H1 (cell line): ENCODE measurements at regions not wholly inside any gene's neighbourhood (a gene's known extent, or its start where the extent isn't known, plus 50 kb on each side); places are given as distances from the start of the nearest gene placed in this dataset.

Source experiments
- CTCF ChIA-PET: fragments of 300-600 bp; sonication (Branson Sonifier 250); formaldehyde crosslinking; loops from one replicate; lab custom pipeline; 2021; ENCODE audit not compliant: partially characterized antibody; lab: Charles Lee
- POLR2A ChIA-PET: fragments of 300-600 bp; sonication (Branson Sonifier 250); formaldehyde crosslinking; loops from one replicate; lab custom pipeline; 2021; ENCODE audit warnings: inconsistent platforms; ENCODE audit not compliant: partially characterized antibody; lab: Charles Lee
- DNase-seq, 2 experiments: peaks; one replicate each; pipeline versions ENCODE4 v3.0.0 to v3.0.0-alpha.2; 2010 to 2022; ENCODE audit warnings: low spot score in 2 of 2, low read depth in 1 of 2, mixed read lengths in 1 of 2
- FAIRE-seq: peaks from 2 replicates; lab custom pipeline; 2011; peaks lifted over from hg19 to GRCh38; lab: Jason Lieb, UNC
- H2AFZ ChIP-seq: 2 replicates; pipeline ENCODE4 v1.8.1; 2012; ENCODE audit warnings: low read length, inconsistent platforms
- H2AK5ac ChIP-seq: 2 replicates; pipeline ENCODE4 v1.6.1; 2013; ENCODE audit warnings: low read depth, low read length
- H2BK120ac ChIP-seq: replicated peaks from 2 replicates; pipeline ENCODE3; 2013; ENCODE audit warnings: low read depth, low read length, inconsistent platforms
- H2BK12ac ChIP-seq: 2 replicates; pipeline ENCODE4 v1.6.1; 2013; ENCODE audit warnings: low read depth, low read length
- H2BK15ac ChIP-seq: 2 replicates; pipeline ENCODE4 v1.6.1; 2013; ENCODE audit warnings: low read length
- H2BK20ac ChIP-seq: 2 replicates; pipeline ENCODE4 v1.6.1; 2013; ENCODE audit warnings: low read length
- H2BK5ac ChIP-seq: 2 replicates; pipeline ENCODE4 v1.6.1; 2013; ENCODE audit warnings: low read depth, low read length
- H3K14ac ChIP-seq: 2 replicates; pipeline ENCODE4 v1.6.1; 2013; ENCODE audit warnings: inconsistent platforms; ENCODE audit not compliant: insufficient read length
- H3K18ac ChIP-seq: 2 replicates; pipeline ENCODE4 v1.6.1; 2013; ENCODE audit warnings: low read length; ENCODE audit errors: extremely low read depth
- H3K23ac ChIP-seq: 2 replicates; pipeline ENCODE4 v1.6.1; 2013; ENCODE audit warnings: inconsistent platforms; ENCODE audit not compliant: insufficient read length
- H3K23me2 ChIP-seq: 2 replicates; pipeline ENCODE4 v1.6.1; 2013; ENCODE audit warnings: low read depth, low read length
- H3K27ac ChIP-seq: 2 replicates; pipeline ENCODE4 v1.6.1; 2011; ENCODE audit warnings: low read depth, low read length, inconsistent platforms
- H3K27me3 ChIP-seq, 4 experiments: replicated peaks in 1 of 4; 1 replicate in 1 of 4; 2 replicates in 3 of 4; pipeline versions ENCODE4 v1.6.1 to v1.8.1; 2011 to 2013; ENCODE audit warnings: low read length in 3 of 4, mild to moderate bottlenecking in 3 of 4, inconsistent platforms in 2 of 4, mixed read lengths in 2 of 4, moderate library complexity in 1 of 4; ENCODE audit not compliant: control insufficient read depth in 3 of 4, insufficient read depth in 3 of 4; ENCODE audit errors: extremely low read depth in 1 of 4
- H3K36me3 ChIP-seq, 4 experiments: 2 replicates each; pipeline versions ENCODE4 v1.6.1 to v1.8.1; 2011 to 2013; ENCODE audit warnings: mild to moderate bottlenecking in 4 of 4, low read length in 3 of 4, moderate library complexity in 2 of 4, control low read depth in 1 of 4, inconsistent platforms in 1 of 4; ENCODE audit not compliant: insufficient read depth in 4 of 4, control insufficient read depth in 2 of 4
- H3K4ac ChIP-seq: replicated peaks from 2 replicates; pipeline ENCODE3; 2013; ENCODE audit warnings: low read length, low read depth, mixed read lengths, inconsistent platforms; ENCODE audit not compliant: insufficient read length
- H3K4me1 ChIP-seq, 4 experiments: replicated peaks in 1 of 4; 1 replicate in 1 of 4; 2 replicates in 3 of 4; pipeline versions ENCODE4 v1.6.1 to v1.8.1; 2011 to 2013; ENCODE audit warnings: low read length in 3 of 4, inconsistent platforms in 2 of 4, mixed read lengths in 1 of 4; ENCODE audit not compliant: insufficient read depth in 4 of 4, control insufficient read depth in 3 of 4
- H3K4me2 ChIP-seq, 2 experiments: 2 replicates each; pipeline versions ENCODE4 v1.6.1 to v1.8.1; 2011 to 2013; ENCODE audit warnings: low read depth in 2 of 2, low read length in 2 of 2, control low read depth in 1 of 2, inconsistent platforms in 1 of 2, mild to moderate bottlenecking in 1 of 2; ENCODE audit not compliant: insufficient read depth in 1 of 2
- H3K4me3 ChIP-seq, 4 experiments: fragments of 200-600, 300-600 bp in 1 of 4; sonication (generic), shearing (Covaris generic), sonication (Bioruptor Twin) in 1 of 4; 2 replicates each; pipeline versions ENCODE4 v1.5.1 to v1.8.1; 2011 to 2016; ENCODE audit warnings: low read length in 4 of 4, low read depth in 3 of 4, control low read depth in 2 of 4, inconsistent platforms in 2 of 4, mild to moderate bottlenecking in 2 of 4, mixed read lengths in 1 of 4, moderate library complexity in 1 of 4; ENCODE audit not compliant: insufficient read depth in 2 of 4; ENCODE audit errors: extremely low read depth in 1 of 4
- H3K56ac ChIP-seq: replicated peaks from 2 replicates; pipeline ENCODE3; 2013; ENCODE audit warnings: low read depth, mild to moderate bottlenecking, mixed read lengths, low read length, inconsistent platforms; ENCODE audit not compliant: insufficient read length
- H3K79me1 ChIP-seq: 2 replicates; pipeline ENCODE4 v1.6.1; 2013; ENCODE audit warnings: low read depth, low read length, control low read depth
- H3K79me2 ChIP-seq, 2 experiments: 2 replicates each; pipeline versions ENCODE4 v1.6.1 to v1.8.1; 2012 to 2013; ENCODE audit warnings: low read length in 2 of 2, mild to moderate bottlenecking in 2 of 2, inconsistent platforms in 1 of 2; ENCODE audit not compliant: insufficient read depth in 2 of 2, control insufficient read depth in 1 of 2
- H3K9ac ChIP-seq, 4 experiments: replicated peaks in 1 of 4; 1 replicate in 1 of 4; 2 replicates in 3 of 4; pipeline versions ENCODE4 v1.6.1 to v1.8.1; 2011 to 2013; ENCODE audit warnings: low read depth in 3 of 4, low read length in 3 of 4, control low read depth in 2 of 4, mild to moderate bottlenecking in 2 of 4, moderate library complexity in 2 of 4, inconsistent platforms in 1 of 4; ENCODE audit errors: extremely low read depth in 1 of 4
- H3K9me3 ChIP-seq, 2 experiments: 2 replicates each; pipeline versions ENCODE4 v1.6.1 to v1.8.1; 2012 to 2013; ENCODE audit warnings: mild to moderate bottlenecking in 2 of 2, moderate library complexity in 2 of 2, control low read depth in 1 of 2, inconsistent platforms in 1 of 2, low read depth in 1 of 2, low read length in 1 of 2, mixed read lengths in 1 of 2; ENCODE audit not compliant: insufficient read depth in 2 of 2
- H4K20me1 ChIP-seq, 2 experiments: replicated peaks in 1 of 2; 2 replicates each; pipeline versions ENCODE3 to v1.8.1; 2011 to 2013; ENCODE audit warnings: inconsistent platforms in 2 of 2, low read length in 2 of 2, mild to moderate bottlenecking in 1 of 2; ENCODE audit not compliant: insufficient read depth in 2 of 2, control insufficient read depth in 1 of 2
- H4K5ac ChIP-seq: 2 replicates; pipeline ENCODE4 v1.6.1; 2013; ENCODE audit warnings: low read length, low read depth, mixed read lengths, inconsistent platforms; ENCODE audit not compliant: insufficient read length
- H4K8ac ChIP-seq: 2 replicates; pipeline ENCODE4 v1.8.0; 2013; ENCODE audit warnings: mild to moderate bottlenecking, moderate library complexity, low read length, inconsistent platforms; ENCODE audit not compliant: insufficient read depth; ENCODE audit errors: extremely low read depth
- H4K91ac ChIP-seq: replicated peaks from 2 replicates; pipeline ENCODE3; 2013; ENCODE audit warnings: low read length, mixed read lengths, inconsistent platforms; ENCODE audit not compliant: insufficient read length
- BACH1 ChIP-seq: IDR thresholded peaks from 2 replicates; pipeline ENCODE4 v1.6.1; 2012; ENCODE audit warnings: low read length, improper control_type of control experiment
- CBX8 ChIP-seq: fragments of 300-800, 300-1000 bp; sonication (generic); IDR thresholded peaks from 2 replicates; pipeline ENCODE4 v1.7.1; 2016; ENCODE audit warnings: low read depth, low read length, borderline replicate concordance
- CREB1 ChIP-seq: IDR thresholded peaks from 2 replicates; pipeline ENCODE4 v1.6.1; 2012; ENCODE audit warnings: inconsistent platforms
- EGR1 ChIP-seq: IDR thresholded peaks from 2 replicates; pipeline ENCODE4 v1.6.1; 2011; ENCODE audit warnings: low read depth, low read length, borderline replicate concordance
- EZH2 ChIP-seq: fragments of 200-600 bp; sonication (generic); IDR thresholded peaks from 2 replicates; pipeline ENCODE4 v1.7.1; 2012; ENCODE audit warnings: low read depth, mild to moderate bottlenecking, moderate library complexity, low read length, inconsistent platforms; ENCODE audit not compliant: severe bottlenecking
- HDAC2 ChIP-seq, 2 experiments: fragments of 300-600 bp in 1 of 2; sonication (generic) in 1 of 2; IDR thresholded peaks; 2 replicates each; pipeline ENCODE4 v1.6.1; 2011 to 2012; ENCODE audit warnings: low read depth in 2 of 2, low read length in 2 of 2, mild to moderate bottlenecking in 2 of 2, moderate library complexity in 2 of 2, borderline replicate concordance in 1 of 2, inconsistent platforms in 1 of 2
- NRF1 ChIP-seq: IDR thresholded peaks from 2 replicates; pipeline ENCODE4 v1.6.1; 2011; ENCODE audit warnings: mild to moderate bottlenecking, low read depth, low read length, improper control_type of control experiment
- PHF8 ChIP-seq: fragments of 200-600 bp; sonication (generic); conservative IDR thresholded peaks from 2 replicates; pipeline ENCODE4 v1.7.1; 2012; ENCODE audit warnings: low read depth, mild to moderate bottlenecking, inconsistent platforms, low read length, moderate library complexity
- RBBP5 ChIP-seq: IDR thresholded peaks from 2 replicates; pipeline ENCODE4 v1.7.1; 2012; ENCODE audit warnings: low read depth, mild to moderate bottlenecking, inconsistent platforms, low read length, moderate library complexity, borderline replicate concordance
- SIRT6 ChIP-seq: IDR thresholded peaks from one replicate; pipeline ENCODE4 v1.7.1; 2012; ENCODE audit warnings: low read length, inconsistent platforms
- SP2 ChIP-seq: IDR thresholded peaks from 2 replicates; pipeline ENCODE4 v1.6.1; 2012; ENCODE audit warnings: mild to moderate bottlenecking, low read length, inconsistent platforms
- TAF1 ChIP-seq: IDR thresholded peaks from 2 replicates; pipeline ENCODE4 v1.6.1; 2011; ENCODE audit warnings: mild to moderate bottlenecking, low read depth, low read length
- ZNF274 ChIP-seq: IDR thresholded peaks from 2 replicates; pipeline ENCODE4 v1.7.0; 2012; ENCODE audit warnings: low read length, borderline replicate concordance; ENCODE audit errors: extremely low read depth
- WGBS, 2 experiments: shearing (Covaris generic) in 1 of 2; methylation state at CpG; one replicate each; pipeline versions ENCODE4 v1.1.6 to v1.1.7; 2013 to 2015; ENCODE audit warnings: low lambda C conversion rate in 2 of 2, mixed read lengths in 2 of 2, inconsistent platforms in 1 of 2, low coverage in 1 of 2, missing lambda C conversion rate in 1 of 2; ENCODE audit not compliant: insufficient replicate concordance in 2 of 2, insufficient coverage in 1 of 2, insufficient read length in 1 of 2; ENCODE audit errors: extremely low coverage in 1 of 2, missing lambda C conversion rate in 1 of 2; 5-methylcytosine and 5-hydroxymethylcytosine counted together
- TF ChIP-seq, protein P1 (sequence below): IDR thresholded peaks from 2 replicates; pipeline ENCODE4 v1.6.1; 2011; ENCODE audit warnings: low read depth, mild to moderate bottlenecking, low read length; ENCODE audit not compliant: insufficient read depth

DNA sequence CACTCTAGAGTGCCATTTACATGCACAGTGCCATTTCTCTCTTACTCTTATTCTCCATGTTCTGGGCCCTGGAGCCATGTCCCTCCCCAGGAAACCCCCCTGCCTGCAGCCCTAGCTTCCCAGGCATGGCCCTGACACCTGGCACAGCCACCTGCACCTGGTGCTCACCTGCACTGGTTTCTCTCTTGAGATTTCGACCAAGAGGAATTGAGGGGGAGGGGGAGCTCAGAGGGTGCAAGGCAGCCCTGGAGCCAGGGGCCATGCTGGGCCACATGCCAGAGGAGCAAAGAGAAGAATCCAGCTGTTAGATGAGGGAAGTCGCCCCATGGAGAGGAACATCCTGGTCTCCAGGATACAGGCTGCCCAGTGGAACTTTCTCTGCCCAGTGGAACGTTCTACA, 65.0 kb upstream of the RAPGEF1 start:
- Histone ChIP-seq H3K4me2 (no peak overlapping the region), H2BK12ac (no peak overlapping the region; the same call in 1 of the 2 replicates), H2BK5ac (no peak overlapping the region), H3K9me3 (no peaks in the 10 kb centered on the region), H3K27me3 (no peaks in the 10 kb centered on the region), H3K23me2 (no peaks in the 10 kb centered on the region; the same call in 1 of the 2 replicates), H4K20me1 (peaks cover 0 to 1% of the 10 kb centered on the region in 2 experiments), H3K79me1 (no peaks in the 10 kb centered on the region), H2AK5ac (no peak overlapping the region), H3K4ac (no peak overlapping the region), H4K8ac (no peak overlapping the region), H3K4me3 (no peak overlapping the region), H3K36me3 (no peaks in the 10 kb centered on the region), H3K56ac (no peak overlapping the region), H3K14ac (no peak overlapping the region), H3K79me2 (no peaks in the 10 kb centered on the region), H3K4me1 (peaks cover 6 to 26% (median 16%) of the 10 kb centered on the region in 4 experiments), H3K18ac (no peak overlapping the region), H4K91ac (peak overlapping the region; percentile 7), H2BK20ac (no peak overlapping the region), H3K27ac (no peak overlapping the region), H2AFZ (no peak overlapping the region), H2BK120ac (no peak overlapping the region), H3K23ac (no peak overlapping the region), H4K5ac (no peak overlapping the region), H2BK15ac (no peak overlapping the region), H3K9ac (no peak overlapping the region)
- no peak for DNase-seq
- CTCF ChIA-PET = interaction anchor here (0.6 to 4.1 kb wide), 7 partner anchors 10 to 432 kb away, joined by 3 to 24 read pairs (median 3); no protein-coding TSS in a partner anchor
- POLR2A ChIA-PET = interaction anchor here (0.6 to 1.6 kb wide), 3 partner anchors 8 to 39 kb away, joined by 3 read pairs; no protein-coding TSS in a partner anchor
- TF ChIP-seq SP2 (no peak), EZH2 (no peak), CBX8 (no peak), EGR1 (no peak), TAF1 (no peak), PHF8 (no peak), SIRT6 (no peak), HDAC2 (IDR thresholded peaks at IDR 0.05; ENCODE audit: borderline replicate concordance in 1 of 2, low read depth in 2 of 2, low read length in 2 of 2) (no peak), NRF1 (no peak), RBBP5 (no peak), ZNF274 (no peak), CREB1 (no peak), BACH1 (no peak)
- TF ChIP-seq, protein P1, sequence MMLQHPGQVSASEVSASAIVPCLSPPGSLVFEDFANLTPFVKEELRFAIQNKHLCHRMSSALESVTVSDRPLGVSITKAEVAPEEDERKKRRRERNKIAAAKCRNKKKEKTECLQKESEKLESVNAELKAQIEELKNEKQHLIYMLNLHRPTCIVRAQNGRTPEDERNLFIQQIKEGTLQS = no peak
- WGBS, 2 experiments = 66% methylated on average over 3 of the region's 3 CpGs; no CpG with 5 or more reads in 1 of the 2 experiments
- FAIRE-seq = no peak
